ENCODE measurements at regions not wholly inside any gene's neighbourhood (a gene's known extent, or its start where the extent isn't known, plus 50 kb on each side); places are given as distances from the start of the nearest gene placed in this dataset.

DNA sequence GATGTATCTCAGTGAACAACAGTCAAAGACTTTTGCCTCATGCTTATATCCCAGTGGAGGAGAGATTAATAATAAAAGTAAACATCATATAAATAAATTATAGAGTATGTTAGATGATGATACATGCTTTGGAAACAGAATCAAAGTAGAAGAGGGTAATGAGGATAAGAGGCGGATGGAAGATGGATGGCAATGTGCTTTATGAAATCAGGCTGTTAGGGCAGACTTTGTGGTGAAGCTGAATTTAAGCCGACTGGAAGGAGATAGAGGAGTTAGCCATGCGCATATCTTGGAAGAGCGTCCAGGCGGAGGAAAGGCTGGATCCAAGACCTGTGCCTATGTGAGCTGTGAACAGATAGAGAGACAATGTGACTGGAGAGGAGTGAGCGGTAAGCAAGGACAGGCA, 74.9 kb upstream of the GUCY1A1 start:
- no TSS peak for BruUV-seq (replicated peaks)
- DNase-seq: no peak
- CTCF ChIA-PET: no interaction called here
- intact Hi-C loops (cut with micrococcal nuclease; ENCODE audit: unreplicated experiment): no loop called here
- H3K9me3 Mint-ChIP-seq (ENCODE audit: low read depth, unreplicated experiment): no peaks in the 10 kb centered on the region
- H3K27ac Mint-ChIP-seq (ENCODE audit: unreplicated experiment): no peak overlapping the region
- no peaks in the 10 kb centered on the region for H3K27me3 Mint-ChIP-seq (ENCODE audit: unreplicated experiment)
- TF ChIP-seq, protein P1, sequence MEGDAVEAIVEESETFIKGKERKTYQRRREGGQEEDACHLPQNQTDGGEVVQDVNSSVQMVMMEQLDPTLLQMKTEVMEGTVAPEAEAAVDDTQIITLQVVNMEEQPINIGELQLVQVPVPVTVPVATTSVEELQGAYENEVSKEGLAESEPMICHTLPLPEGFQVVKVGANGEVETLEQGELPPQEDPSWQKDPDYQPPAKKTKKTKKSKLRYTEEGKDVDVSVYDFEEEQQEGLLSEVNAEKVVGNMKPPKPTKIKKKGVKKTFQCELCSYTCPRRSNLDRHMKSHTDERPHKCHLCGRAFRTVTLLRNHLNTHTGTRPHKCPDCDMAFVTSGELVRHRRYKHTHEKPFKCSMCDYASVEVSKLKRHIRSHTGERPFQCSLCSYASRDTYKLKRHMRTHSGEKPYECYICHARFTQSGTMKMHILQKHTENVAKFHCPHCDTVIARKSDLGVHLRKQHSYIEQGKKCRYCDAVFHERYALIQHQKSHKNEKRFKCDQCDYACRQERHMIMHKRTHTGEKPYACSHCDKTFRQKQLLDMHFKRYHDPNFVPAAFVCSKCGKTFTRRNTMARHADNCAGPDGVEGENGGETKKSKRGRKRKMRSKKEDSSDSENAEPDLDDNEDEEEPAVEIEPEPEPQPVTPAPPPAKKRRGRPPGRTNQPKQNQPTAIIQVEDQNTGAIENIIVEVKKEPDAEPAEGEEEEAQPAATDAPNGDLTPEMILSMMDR (IDR thresholded peaks at IDR 0.05; ENCODE audit: unreplicated experiment): no peak
- H3K4me1 Mint-ChIP-seq (ENCODE audit: low read depth, unreplicated experiment): no peaks in the 10 kb centered on the region
- no peaks in the 10 kb centered on the region for H3K36me3 Mint-ChIP-seq (ENCODE audit: insufficient read depth, unreplicated experiment)
- H3K4me3 Mint-ChIP-seq (ENCODE audit: low read depth, unreplicated experiment): no peak overlapping the region

DNA sequence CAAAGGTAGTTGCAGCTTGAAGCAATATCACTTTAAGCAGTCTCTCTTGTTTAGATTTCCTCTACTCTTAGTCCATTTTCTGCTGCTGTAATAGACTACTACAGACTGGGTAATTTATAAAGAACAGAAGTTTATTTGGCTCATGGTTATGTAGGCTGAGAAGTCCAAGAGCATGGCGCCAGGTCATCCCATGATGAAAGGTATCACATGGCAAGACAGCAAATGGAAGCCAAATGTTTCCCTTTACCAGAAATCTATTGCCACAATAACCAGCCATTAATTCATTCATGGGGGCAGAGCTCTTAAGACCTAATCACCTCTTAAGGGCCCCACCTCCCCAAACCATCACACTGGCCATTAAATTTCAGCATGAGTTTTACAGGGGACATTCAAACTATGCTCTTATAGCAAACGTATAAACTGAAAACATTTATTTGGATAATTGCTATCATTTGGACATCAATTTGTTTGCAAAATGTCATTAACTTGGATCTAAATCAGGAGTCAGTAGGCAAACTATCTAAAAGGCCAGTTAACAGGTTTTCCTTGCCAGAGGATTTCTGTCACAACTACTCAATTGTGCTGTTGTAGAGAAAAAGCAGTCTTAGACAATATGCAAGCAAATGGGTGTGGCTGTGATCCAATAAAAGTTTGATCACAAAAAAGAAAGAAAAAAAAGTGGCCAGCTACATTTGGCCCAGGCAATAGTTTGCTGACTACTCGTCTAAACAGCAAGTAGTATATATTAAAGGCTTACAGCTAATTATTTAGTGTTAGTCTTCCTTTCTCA, 75.7 kb upstream of the GUCY1A1 start:
- no peak overlapping the region for H3K27ac Mint-ChIP-seq (ENCODE audit: unreplicated experiment)
- no peaks in the 10 kb centered on the region for H3K9me3 Mint-ChIP-seq (ENCODE audit: low read depth, unreplicated experiment)
- H3K4me1 Mint-ChIP-seq (ENCODE audit: low read depth, unreplicated experiment): no peaks in the 10 kb centered on the region
- intact Hi-C loops (cut with micrococcal nuclease; ENCODE audit: unreplicated experiment): no loop called here
- TF ChIP-seq, protein P1 (IDR thresholded peaks at IDR 0.05; ENCODE audit: unreplicated experiment): no peak
- H3K27me3 Mint-ChIP-seq (ENCODE audit: unreplicated experiment): no peaks in the 10 kb centered on the region
- no peak for DNase-seq
- no peaks in the 10 kb centered on the region for H3K36me3 Mint-ChIP-seq (ENCODE audit: insufficient read depth, unreplicated experiment)
- CTCF ChIA-PET: no interaction called here
- BruUV-seq (replicated peaks): no TSS peak
- H3K4me3 Mint-ChIP-seq (ENCODE audit: low read depth, unreplicated experiment): no peak overlapping the region

DNA sequence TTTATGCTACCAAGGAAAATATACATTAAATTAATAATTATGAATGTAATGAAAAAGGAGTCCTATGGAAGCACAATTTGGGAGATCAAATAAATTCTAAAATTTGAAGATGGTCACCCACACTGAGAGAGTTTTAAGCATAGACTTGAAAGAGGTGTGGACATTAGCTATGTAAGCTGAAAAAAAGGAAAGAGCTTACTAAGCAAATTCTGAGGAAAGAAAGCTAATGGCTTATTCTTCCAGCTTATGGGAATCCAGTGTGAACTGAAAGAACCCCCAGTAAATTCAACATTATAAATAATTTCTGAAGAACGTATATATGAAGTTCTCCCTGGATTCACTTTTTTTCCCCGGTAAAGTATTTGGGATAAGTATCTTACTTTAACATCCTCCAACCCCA, 78.2 kb upstream of the GUCY1A1 start:
- no peak for DNase-seq
- no peaks in the 10 kb centered on the region for H3K9me3 Mint-ChIP-seq (ENCODE audit: low read depth, unreplicated experiment)
- intact Hi-C loops (cut with micrococcal nuclease; ENCODE audit: unreplicated experiment): no loop called here
- no peaks in the 10 kb centered on the region for H3K27me3 Mint-ChIP-seq (ENCODE audit: unreplicated experiment)
- H3K36me3 Mint-ChIP-seq (ENCODE audit: insufficient read depth, unreplicated experiment): no peaks in the 10 kb centered on the region
- H3K4me3 Mint-ChIP-seq (ENCODE audit: low read depth, unreplicated experiment): no peak overlapping the region
- H3K4me1 Mint-ChIP-seq (ENCODE audit: low read depth, unreplicated experiment): peaks cover 2% of the 10 kb centered on the region
- CTCF ChIA-PET: no interaction called here
- no TSS peak for BruUV-seq (replicated peaks)
- TF ChIP-seq, protein P1 (IDR thresholded peaks at IDR 0.05; ENCODE audit: unreplicated experiment): no peak
- no peak overlapping the region for H3K27ac Mint-ChIP-seq (ENCODE audit: unreplicated experiment)

DNA sequence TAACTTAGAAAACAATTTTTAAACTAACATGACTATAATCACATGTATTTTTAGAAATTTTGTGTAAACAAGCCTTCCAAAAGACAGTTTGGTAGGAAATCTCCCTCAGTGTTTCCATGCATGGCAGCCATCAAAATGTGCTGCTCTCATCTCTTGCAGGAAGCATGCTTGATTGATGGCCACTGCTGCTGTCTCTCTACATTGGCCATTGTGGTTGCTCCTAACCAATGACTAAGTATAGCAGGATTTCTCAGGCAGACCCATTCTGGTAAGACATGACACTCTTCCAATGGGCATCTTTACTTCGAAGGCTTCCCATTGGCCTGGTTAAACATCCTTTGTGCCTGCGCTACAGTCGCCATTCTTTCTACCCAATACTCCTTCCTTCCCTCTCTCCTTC, 78.9 kb upstream of the GUCY1A1 start:
- Mint-ChIP-seq H3K36me3 (ENCODE audit: insufficient read depth, unreplicated experiment) (no peaks in the 10 kb centered on the region), H3K4me3 (ENCODE audit: low read depth, unreplicated experiment) (no peak overlapping the region), H3K9me3 (ENCODE audit: low read depth, unreplicated experiment) (no peaks in the 10 kb centered on the region), H3K27ac (ENCODE audit: unreplicated experiment) (no peak overlapping the region), H3K4me1 (ENCODE audit: low read depth, unreplicated experiment) (peaks cover 8% of the 10 kb centered on the region), H3K27me3 (ENCODE audit: unreplicated experiment) (no peaks in the 10 kb centered on the region)
- TF ChIP-seq, protein P1 (IDR thresholded peaks at IDR 0.05; ENCODE audit: unreplicated experiment): no peak
- CTCF ChIA-PET: interaction anchor here (0.6 kb wide), 1 partner anchor 37 kb away, joined by 3 read pairs; no protein-coding TSS in a partner anchor
- no peak for DNase-seq
- no TSS peak for BruUV-seq (replicated peaks)
- intact Hi-C loops (cut with micrococcal nuclease; ENCODE audit: unreplicated experiment): no loop called here
